RWPE1 (cell line): ENCODE measurements at regions not wholly inside any gene's neighbourhood (a gene's known extent, or its start where the extent isn't known, plus 50 kb on each side); places are given as distances from the start of the nearest gene placed in this dataset.

ENCODE experiments used
- CTCF ChIA-PET: fragments of 350-600 bp; sonication (Branson Sonifier 250); formaldehyde crosslinking; extraction: SDS; loops from one replicate; lab custom pipeline; 2021; lab: Yijun Ruan, JAX
- POLR2A ChIA-PET: fragments of 400-600 bp; formaldehyde crosslinking; extraction: SDS; loops from one replicate; lab custom pipeline; 2020; ENCODE audit warnings: antibody characterized with exemption; ENCODE audit not compliant: low non-redundant PET; lab: Yijun Ruan, JAX
- DNase-seq: peaks from one replicate; pipeline ENCODE4 v3.0.0; 2012; ENCODE audit warnings: low spot score
- H3K27ac ChIP-seq: fragments of 450-650 bp; 2 replicates; pipeline ENCODE4 v1.5.1; 2017
- TF ChIP-seq, protein P1 (sequence below): fragments of 450-650 bp; conservative IDR thresholded peaks from 2 replicates; pipeline ENCODE4 v1.5.1; 2017; ENCODE audit warnings: low read depth, mild to moderate bottlenecking

DNA sequence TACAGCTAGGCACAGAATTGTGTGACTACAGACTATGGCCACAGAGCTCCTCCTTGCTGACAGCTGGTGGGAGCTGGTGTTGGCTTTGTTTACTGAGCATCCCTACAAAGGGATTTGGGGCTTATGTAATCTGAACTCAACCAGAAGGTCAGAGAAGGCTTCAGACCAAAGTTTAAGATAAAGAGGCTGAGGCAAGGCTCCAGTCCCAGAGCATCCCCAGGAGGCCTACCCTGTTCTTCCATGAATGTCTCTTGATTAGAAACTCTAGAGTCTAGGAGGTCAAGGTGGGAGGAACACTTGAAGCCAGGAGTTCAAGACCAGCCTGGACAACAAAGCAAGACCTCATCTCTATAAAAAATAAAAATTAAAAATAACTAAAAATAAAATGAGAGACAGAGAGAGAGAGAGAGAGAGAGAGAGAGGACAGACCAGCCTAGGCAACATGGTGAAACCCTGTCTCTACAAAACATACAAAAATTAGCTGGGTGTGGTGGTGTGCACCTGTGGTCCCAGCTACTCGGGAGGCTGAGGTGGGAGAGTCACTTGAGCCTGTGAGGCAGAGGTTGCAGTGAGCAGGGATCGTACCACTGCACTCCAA is 125.5 kb upstream of the SERPIND1 start:
- TF ChIP-seq, protein P1, sequence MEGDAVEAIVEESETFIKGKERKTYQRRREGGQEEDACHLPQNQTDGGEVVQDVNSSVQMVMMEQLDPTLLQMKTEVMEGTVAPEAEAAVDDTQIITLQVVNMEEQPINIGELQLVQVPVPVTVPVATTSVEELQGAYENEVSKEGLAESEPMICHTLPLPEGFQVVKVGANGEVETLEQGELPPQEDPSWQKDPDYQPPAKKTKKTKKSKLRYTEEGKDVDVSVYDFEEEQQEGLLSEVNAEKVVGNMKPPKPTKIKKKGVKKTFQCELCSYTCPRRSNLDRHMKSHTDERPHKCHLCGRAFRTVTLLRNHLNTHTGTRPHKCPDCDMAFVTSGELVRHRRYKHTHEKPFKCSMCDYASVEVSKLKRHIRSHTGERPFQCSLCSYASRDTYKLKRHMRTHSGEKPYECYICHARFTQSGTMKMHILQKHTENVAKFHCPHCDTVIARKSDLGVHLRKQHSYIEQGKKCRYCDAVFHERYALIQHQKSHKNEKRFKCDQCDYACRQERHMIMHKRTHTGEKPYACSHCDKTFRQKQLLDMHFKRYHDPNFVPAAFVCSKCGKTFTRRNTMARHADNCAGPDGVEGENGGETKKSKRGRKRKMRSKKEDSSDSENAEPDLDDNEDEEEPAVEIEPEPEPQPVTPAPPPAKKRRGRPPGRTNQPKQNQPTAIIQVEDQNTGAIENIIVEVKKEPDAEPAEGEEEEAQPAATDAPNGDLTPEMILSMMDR: no peak
- ChIA-PET CTCF (no interaction called here), POLR2A (no interaction called here)
- H3K27ac ChIP-seq: no peak overlapping the region
- DNase-seq: no peak

DNA sequence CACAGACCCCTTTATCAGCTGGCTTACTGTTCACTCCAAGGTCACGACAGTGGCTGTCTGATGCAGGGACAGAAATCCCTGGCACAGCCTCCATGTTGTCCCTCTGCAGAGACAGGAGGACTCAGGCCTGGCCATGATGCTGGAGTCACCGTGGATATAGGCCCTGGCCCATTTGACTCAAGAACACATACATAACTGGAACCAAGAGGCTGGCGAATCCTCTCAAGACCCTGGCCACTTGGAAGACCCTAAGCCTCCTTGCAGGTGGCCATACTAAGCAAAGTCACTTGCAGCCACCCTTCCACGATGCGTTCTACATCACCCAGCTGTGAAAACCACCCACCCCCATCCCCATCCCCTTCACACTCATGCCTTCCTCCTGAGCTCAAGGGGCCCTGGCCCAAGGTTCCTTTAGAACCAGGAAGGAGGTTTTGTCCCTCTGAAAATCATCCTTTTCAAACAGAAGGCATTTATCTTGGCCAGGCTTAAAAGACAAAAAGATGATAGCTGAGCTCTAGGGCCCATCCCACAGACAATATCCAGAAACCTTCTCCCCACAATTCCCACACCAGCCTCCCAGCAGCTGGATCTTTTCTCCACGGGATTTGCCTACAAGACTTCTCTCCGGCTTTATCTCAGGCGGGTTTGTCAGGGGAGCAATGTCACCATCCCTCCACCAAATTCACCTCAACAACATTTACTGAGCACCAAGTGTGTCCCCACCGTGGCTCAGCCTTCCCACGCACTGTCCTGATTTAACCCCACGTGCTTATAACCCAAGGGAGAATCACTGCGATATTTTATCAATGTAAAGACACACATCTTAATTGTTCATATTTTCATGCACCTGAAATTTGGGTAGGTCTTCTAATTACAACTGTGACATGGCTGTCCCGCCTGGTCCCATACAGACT is 123.4 kb upstream of the SERPIND1 start:
- POLR2A ChIA-PET: no interaction called here
- TF ChIP-seq, protein P1: no peak
- H3K27ac ChIP-seq: no peak overlapping the region
- CTCF ChIA-PET: interaction anchor here (0.6 kb wide), 1 partner anchor 9 kb away, joined by 6 read pairs; no protein-coding TSS in a partner anchor
- DNase-seq: no peak

DNA sequence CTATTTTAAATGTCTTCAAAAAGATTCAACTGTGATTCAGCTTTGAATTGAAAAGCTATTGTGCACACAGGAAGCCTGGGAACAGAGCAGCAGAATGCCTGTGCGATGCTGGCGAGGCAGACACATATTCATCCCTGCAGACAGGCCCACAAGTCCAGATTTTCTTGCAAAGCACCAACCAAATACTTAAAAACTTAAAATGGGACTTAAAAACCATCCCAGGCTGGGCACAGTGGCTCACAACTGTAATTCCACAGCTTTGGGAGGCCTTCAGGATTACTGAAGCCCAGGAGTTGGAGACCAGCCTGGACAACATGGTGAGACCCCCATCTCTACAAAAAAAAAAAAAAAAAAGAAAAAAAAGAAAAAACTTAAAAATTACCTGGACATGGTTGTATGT is 122.6 kb upstream of the SERPIND1 start:
- TF ChIP-seq, protein P1: no peak
- DNase-seq: no peak
- CTCF ChIA-PET: interaction anchor here (0.6 kb wide), 1 partner anchor 8 kb away, joined by 6 read pairs; no protein-coding TSS in a partner anchor
- no peak overlapping the region for H3K27ac ChIP-seq
- POLR2A ChIA-PET: no interaction called here

DNA sequence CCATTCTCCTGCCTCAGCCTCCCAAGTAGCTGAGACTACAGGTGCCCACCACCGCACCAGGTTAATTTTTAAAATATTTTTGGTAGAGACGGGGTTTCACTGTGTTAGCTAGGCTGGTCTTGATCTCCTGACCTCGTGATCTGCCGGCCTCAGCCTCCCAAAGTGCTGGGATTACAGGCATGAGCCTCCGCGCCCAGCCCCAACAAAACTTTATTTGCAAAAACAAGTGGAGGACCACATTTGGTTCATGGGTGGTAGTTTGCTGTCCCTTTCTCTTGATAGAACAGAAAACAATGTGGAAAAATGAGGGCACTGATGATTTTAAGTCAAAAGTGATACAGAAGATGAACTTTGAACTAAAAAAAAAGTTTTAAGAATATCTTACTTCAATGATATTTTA is 121.8 kb upstream of the SERPIND1 start:
- ChIA-PET CTCF (no interaction called here), POLR2A (no interaction called here)
- TF ChIP-seq, protein P1: no peak
- no peak overlapping the region for H3K27ac ChIP-seq
- DNase-seq: no peak

DNA sequence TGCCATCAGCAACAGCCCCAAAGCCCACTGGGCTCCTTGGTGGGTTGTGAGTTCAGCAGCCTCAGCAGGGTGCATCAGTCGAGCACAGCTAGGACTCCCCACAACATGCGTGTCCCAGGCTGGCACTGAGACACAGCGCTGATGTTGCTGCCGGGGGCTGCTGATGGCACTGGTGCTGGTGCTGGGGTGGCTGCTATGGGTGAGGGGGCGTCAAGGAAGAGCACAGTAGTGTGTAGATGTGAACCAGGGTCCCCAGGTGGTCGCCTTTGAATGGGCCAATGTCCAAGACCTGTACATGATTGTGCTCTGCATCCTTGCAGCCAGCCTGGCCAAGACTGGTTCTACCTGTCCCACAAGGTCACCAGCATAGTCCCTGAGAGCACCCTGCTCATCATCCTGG is 121.3 kb upstream of the SERPIND1 start:
- DNase-seq: no peak
- CTCF ChIA-PET: no interaction called here
- H3K27ac ChIP-seq: no peak overlapping the region
- POLR2A ChIA-PET: no interaction called here
- TF ChIP-seq, protein P1: no peak

DNA sequence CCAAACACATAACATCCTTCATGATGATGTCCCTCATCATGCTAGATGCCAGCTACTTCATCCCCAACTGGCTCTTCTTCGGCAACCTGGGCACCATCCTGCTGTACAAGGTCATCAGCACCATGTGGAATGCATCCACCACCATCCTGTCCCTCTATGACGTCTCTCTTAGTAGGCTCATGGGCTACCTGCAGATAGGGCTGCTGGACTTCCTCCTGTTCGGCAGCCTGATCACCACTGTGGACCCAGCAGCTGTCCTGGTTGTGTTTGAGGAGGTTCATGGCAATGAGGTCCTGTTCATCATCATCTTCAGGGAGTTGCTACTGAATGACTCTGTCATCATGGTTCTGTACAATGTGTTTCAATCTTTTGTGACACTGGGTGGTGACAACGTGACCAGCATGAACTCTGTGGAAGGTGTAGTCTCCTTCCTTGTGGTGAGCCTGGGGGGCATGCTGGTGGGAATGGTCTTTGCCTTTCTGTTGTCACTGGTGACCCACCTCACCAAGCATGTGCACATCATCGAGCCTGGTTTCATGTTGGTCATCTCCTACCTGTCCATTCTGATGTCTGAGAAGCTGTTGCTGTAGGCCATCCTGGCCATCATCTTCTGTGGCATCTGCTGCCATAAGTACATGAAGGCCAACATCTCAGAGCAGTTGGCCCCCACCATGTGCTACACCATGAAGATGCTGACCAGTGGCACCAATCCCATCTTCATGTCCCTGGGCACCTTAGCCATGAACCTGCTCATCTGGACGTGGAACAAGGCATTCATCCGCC is 120.7 kb upstream of the SERPIND1 start:
- DNase-seq: no peak
- POLR2A ChIA-PET: no interaction called here
- TF ChIP-seq, protein P1: no peak
- CTCF ChIA-PET: no interaction called here
- no peak overlapping the region for H3K27ac ChIP-seq
